Thoracic aorta (tissue), 2 donors: ENCODE measurements at regions not wholly inside any gene's neighbourhood (a gene's known extent, or its start where the extent isn't known, plus 50 kb on each side); places are given as distances from the start of the nearest gene placed in this dataset.

Experiments used
- ATAC-seq: fragments of 150-250 bp; one replicate; pipeline ENCODE4 v1.8.0; 2017; ENCODE audit warnings: low read depth; ENCODE audit not compliant: insufficient number of reproducible peaks, low FRiP score
- DNase-seq: peaks from one replicate; pipeline ENCODE4 v3.0.0-alpha.2; 2020; ENCODE audit warnings: low spot score
- H3K27ac ChIP-seq, 2 donors: fragments of 200-600 bp; sonication (generic); 1 replicate in 1 of 2; 2 replicates in 1 of 2; pipeline ENCODE4 v1.5.1; 2016; ENCODE audit warnings: mild to moderate bottlenecking in 2 of 2, moderate library complexity in 2 of 2
- H3K27me3 ChIP-seq: fragments of 200-600 bp; sonication (generic); replicated peaks from 2 replicates; pipeline ENCODE4 v1.6.0; 2016; ENCODE audit warnings: mild to moderate bottlenecking; ENCODE audit not compliant: insufficient read depth
- H3K36me3 ChIP-seq: fragments of 200-600 bp; sonication (generic); one replicate; pipeline ENCODE4 v1.5.1; 2016
- H3K4me1 ChIP-seq, 2 donors: fragments of 200-600 bp; sonication (generic); 1 replicate in 1 of 2; 2 replicates in 1 of 2; pipeline versions ENCODE4 v1.5.1 to v1.6.0; 2016; ENCODE audit warnings: low read depth in 2 of 2, mild to moderate bottlenecking in 1 of 2; ENCODE audit not compliant: control insufficient read depth in 1 of 2
- H3K4me3 ChIP-seq: fragments of 200-600 bp; sonication (generic); 2 replicates; pipeline ENCODE4 v1.5.1; 2016; ENCODE audit warnings: mild to moderate bottlenecking
- H3K9me3 ChIP-seq: fragments of 200-600 bp; sonication (generic); 2 replicates; pipeline ENCODE4 v1.5.1; 2016
- TF ChIP-seq, protein P1 (sequence below): fragments of 200-600 bp; sonication (generic); IDR thresholded peaks from one replicate; pipeline ENCODE4 v1.5.1; 2019; ENCODE audit warnings: antibody characterized with exemption

DNA sequence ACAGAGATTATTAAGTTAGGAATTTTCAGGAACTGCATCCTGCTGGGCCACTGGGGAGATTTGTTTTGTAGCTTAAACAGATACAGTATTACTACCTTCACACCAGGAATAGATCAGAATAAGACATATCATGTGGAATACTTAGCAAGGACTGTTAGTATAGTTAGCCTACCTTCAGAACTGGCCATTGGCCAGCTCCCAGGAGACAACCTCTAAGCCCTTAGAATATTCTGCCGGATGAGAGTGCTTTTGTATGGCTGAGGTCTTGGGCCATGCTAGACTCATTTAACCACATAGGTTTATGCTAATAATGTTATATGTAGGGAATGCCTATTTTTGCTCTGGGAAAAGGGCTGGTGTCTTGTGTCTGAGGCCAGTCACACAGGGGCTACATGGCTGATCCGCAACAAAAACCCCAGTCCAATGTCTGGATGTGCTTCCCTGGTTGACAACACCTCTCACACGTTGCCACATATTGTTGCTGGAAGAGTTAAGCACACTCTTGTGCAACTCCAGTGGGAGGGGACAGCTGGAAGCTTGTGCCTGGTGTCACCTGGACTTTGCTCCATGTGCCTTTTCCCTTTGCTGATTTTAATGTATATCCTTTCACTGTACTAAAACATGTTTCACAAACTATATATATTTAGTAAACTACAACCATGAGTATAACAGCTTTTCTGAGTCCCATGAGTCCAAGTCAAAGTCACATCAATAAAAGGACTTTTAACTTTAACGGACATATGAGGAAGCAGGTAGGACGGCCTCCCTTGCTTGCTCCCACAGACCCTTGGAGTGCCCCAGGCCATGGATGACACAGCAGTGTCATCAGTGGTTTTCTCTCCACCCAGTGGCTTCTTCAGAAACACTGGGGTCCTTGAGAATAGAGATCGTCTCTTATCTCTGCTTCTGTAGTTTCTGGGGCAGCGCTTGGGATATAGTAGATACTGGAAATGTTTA, 118.0 kb upstream of the C3orf80 start:
- Histone ChIP-seq H3K4me3 (no peak overlapping the region), H3K27ac (no peak overlapping the region), H3K36me3 (no peaks in the 10 kb centered on the region), H3K27me3 (no peaks in the 10 kb centered on the region), H3K4me1 (no peaks in the 10 kb centered on the region), H3K9me3 (no peaks in the 10 kb centered on the region)
- ATAC-seq (no peak), DNase-seq (no peak)
- TF ChIP-seq, protein P1, sequence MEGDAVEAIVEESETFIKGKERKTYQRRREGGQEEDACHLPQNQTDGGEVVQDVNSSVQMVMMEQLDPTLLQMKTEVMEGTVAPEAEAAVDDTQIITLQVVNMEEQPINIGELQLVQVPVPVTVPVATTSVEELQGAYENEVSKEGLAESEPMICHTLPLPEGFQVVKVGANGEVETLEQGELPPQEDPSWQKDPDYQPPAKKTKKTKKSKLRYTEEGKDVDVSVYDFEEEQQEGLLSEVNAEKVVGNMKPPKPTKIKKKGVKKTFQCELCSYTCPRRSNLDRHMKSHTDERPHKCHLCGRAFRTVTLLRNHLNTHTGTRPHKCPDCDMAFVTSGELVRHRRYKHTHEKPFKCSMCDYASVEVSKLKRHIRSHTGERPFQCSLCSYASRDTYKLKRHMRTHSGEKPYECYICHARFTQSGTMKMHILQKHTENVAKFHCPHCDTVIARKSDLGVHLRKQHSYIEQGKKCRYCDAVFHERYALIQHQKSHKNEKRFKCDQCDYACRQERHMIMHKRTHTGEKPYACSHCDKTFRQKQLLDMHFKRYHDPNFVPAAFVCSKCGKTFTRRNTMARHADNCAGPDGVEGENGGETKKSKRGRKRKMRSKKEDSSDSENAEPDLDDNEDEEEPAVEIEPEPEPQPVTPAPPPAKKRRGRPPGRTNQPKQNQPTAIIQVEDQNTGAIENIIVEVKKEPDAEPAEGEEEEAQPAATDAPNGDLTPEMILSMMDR, result no peak

DNA sequence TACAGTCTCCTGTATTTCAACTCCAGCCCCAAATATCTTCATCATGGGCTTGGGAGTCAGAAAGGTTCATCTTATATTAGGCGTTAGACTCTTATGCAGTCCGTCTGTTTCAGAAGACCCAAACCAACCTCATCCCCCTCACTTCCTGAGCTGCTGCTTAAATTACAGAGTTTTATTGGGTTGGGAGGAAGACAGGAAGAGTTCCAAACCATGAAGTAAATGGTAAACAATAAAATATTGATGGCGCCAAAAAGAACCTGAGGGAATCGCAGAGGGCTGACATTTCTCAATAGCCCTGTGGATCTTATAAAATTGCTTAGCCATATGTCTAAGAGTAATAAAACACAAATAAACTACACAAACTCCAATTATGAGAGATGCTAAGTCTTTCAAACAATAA, 116.9 kb upstream of the C3orf80 start:
- no peaks in the 10 kb centered on the region for H3K36me3 ChIP-seq
- no peak overlapping the region for H3K27ac ChIP-seq
- TF ChIP-seq, protein P1, result no peak
- DNase-seq (no peak), ATAC-seq (no peak)
- no peaks in the 10 kb centered on the region for H3K27me3 ChIP-seq
- H3K4me1 ChIP-seq, result no peaks in the 10 kb centered on the region
- H3K4me3 ChIP-seq, result no peak overlapping the region
- H3K9me3 ChIP-seq, result no peaks in the 10 kb centered on the region

DNA sequence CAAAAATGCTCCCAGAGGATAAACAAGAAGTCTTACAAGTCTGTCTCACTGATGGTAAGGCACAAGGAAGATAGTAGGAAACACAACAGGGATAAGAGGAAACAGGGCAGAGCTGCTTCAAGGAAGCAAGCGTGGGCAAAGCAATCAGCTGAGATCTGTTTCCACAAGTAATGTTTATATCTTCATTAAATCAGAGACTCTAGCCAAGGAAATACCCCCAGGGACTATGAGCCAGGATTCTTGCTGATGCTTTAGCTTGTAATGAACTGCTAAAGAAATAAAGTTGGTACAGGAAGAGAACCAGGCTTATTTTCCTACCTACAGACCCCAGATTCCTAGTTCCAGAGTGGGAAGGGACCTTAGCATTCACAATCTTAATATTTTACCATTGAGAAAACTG, 112.7 kb upstream of the C3orf80 start:
- TF ChIP-seq, protein P1, result no peak
- H3K36me3 ChIP-seq, result no peaks in the 10 kb centered on the region
- DNase-seq (no peak), ATAC-seq (no peak)
- no peaks in the 10 kb centered on the region for H3K9me3 ChIP-seq
- no peaks in the 10 kb centered on the region for H3K27me3 ChIP-seq
- H3K4me1 ChIP-seq, result no peaks in the 10 kb centered on the region
- no peak overlapping the region for H3K4me3 ChIP-seq
- no peak overlapping the region for H3K27ac ChIP-seq

DNA sequence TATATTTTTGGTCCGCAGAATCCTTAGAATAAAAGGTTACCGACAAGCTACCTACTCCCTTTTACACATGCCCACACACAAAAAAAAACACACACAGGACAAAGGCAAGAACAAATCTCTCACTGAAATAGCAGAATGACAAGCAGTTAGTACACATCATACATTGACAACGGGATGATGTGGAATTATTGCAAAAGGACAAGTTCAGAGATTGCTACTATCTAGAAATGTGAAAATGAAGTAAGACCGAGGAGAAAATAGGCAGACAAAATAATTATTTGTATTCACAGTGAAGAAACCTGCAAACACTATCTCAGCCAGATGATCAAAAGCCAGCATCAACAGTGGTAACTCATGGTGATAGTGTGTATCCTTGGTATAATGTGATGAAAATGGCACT, 112.2 kb upstream of the C3orf80 start:
- TF ChIP-seq, protein P1, result no peak
- Histone ChIP-seq H3K4me1 (no peaks in the 10 kb centered on the region), H3K27ac (no peak overlapping the region), H3K9me3 (no peaks in the 10 kb centered on the region), H3K4me3 (no peak overlapping the region), H3K36me3 (no peaks in the 10 kb centered on the region), H3K27me3 (no peaks in the 10 kb centered on the region)
- no peak for ATAC-seq
- no peak for DNase-seq

DNA sequence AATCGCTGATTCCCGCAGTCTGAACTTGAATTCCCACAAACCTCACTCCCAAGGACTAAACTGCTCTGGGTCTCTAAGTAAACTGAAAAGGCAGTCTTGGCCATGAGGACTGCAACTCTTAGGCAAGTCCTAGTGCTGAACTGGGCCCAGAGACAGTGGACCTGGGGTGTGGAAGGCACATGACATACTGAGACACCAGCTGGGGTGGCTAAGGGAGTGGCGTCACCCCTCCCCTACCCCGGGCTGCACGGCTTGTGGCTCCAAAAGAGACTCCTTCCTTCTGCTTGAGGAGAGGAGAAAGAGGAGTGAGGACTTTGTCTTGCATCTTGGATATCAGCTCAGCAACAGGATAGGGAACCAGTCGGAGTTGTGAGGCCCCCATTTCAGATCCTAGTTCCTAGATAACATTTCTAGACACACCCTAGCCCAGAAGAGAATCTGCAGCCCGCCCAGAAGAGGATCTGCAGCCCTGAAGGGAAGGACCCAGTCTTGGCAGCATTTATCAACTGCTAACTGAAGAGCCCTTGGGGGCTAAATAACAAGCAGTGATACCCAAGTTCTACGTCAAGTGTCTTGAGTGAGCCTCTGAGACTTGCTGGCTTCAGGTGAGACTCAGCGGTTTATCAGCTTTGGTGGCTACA, 110.7 kb upstream of the C3orf80 start:
- Histone ChIP-seq H3K27me3 (no peaks in the 10 kb centered on the region), H3K4me1 (no peaks in the 10 kb centered on the region), H3K27ac (no peak overlapping the region), H3K9me3 (no peaks in the 10 kb centered on the region), H3K4me3 (no peak overlapping the region), H3K36me3 (no peaks in the 10 kb centered on the region)
- ATAC-seq (no peak), DNase-seq (no peak)
- TF ChIP-seq, protein P1, result no peak
